Ramos (cell line): ENCODE measurements at regions not wholly inside any gene's neighbourhood (a gene's known extent, or its start where the extent isn't known, plus 50 kb on each side); places are given as distances from the start of the nearest gene placed in this dataset.
"Not testable (repeated sequence)": the region's sequence is repeated elsewhere in the genome, so short reads cannot be mapped to it uniquely, and the experiment has no call there.

Experiments
- in situ Hi-C: fragments of 300-500 bp; cut with MboI; formaldehyde crosslinking; loops from one replicate; pipeline ENCODE4 v1.14.3; 2022; ENCODE audit warnings: low sequenced_read_pairs; ENCODE audit not compliant: unreplicated experiment

DNA sequence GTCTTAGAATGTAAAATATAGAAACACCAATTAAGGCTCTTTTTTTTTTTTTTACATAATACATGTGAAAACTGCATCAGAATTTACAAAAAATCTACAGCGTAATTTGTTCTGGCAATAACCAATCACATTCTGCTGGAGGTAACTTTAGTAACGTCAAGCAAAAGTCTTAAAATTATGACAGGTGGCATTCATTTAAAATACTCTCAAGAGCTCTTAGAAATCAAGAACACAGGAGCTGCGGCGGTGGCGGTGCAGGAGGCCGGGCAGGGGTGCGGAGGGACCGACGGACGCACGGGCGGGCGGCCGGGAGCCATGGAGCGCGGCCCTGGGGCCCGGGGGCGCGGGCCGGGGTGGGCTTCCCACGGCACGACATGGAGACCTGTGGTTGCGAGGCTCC lies 202.4 kb downstream of the USP22 start:
- in situ Hi-C loops: loop anchor here (25.0 kb wide), 1 partner anchor 103 kb away; no protein-coding TSS in a partner anchor

DNA sequence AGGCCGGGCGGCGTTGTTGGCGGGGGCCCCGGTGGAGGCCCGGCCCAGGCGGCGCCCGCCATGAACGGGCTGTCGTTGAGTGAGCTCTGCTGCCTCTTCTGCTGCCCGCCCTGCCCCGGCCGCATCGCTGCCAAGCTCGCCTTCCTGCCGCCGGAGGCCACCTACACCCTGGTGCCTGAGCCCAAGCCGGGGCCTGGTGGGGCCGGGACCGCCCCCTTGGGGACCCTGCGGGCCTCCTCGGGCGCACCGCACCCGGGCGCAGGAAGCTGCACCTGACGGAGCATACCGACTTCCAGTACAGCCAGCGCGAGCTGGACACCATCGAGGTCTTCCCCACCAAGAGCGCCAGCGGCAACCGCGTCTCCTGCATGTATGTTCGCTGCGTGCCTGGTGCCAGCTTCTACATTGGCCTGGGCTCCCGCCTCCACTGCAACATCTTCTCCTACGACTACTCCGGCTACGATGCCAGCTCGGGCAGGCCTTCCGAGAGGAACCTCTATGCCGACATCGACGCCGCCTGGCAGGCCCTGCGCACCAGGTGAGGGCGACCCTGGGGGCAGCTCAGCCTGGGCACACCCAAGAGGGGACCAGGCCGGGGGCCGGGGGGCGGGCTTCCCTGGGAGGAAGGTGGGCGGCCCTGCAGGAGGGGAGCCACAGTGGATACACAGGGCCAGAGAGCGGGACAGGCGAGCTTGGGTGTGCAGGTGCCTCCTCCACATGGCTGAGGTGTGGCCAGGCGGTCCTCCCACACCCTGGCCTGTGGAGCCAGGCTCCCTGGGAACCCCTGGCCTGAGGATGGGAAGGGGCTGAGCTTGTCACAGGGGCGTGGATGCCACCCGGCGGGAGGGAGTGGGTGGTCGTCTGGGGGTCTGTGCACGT lies 201.6 kb downstream of the USP22 start:
- in situ Hi-C loops: loop anchor here (25.0 kb wide), 1 partner anchor 104 kb away; no protein-coding TSS in a partner anchor

DNA sequence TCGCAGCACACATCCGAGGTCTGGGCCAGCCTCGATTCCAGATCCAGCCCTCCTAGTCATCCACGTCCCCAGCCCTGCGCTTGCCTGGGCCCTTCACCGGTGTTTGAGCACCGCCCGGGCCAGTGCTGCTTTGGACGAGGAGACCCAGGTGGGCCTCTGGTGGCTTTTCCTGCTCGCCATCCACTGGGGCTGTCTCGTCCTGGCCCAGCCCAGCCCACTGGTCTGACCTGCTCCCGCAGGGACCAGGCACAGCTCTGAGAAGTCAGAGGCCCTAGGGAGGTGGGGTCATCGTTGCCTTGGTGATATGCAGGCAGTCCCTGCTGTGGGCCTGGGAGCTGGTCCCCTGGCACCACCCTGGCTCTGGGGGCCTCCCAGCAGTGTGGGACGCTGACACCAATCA lies 200.8 kb downstream of the USP22 start:
- in situ Hi-C loops: loop anchor here (25.0 kb wide), 1 partner anchor 105 kb away; no protein-coding TSS in a partner anchor

DNA sequence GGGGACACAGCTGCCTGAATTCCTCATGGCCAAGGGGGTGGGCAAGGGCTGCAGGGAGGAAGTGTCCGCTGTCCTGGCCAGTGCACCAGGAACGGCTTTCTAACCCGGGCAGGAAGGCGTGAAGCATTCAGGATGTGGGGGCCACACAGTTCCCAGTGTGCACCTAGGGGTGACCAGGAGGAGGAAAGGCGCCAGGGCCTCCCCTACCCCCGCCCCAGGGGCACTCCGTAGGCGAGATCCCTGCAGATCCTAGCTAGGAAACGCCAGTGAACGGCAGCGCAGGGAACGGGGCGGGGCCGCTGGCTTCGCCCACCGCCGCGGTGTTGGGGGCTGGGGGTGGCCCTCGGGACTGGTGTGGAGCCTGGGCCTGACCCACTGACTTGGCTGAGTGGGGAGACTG lies 199.6 kb downstream of the USP22 start:
- in situ Hi-C loops: loop anchor here (25.0 kb wide), 1 partner anchor 106 kb away; no protein-coding TSS in a partner anchor

DNA sequence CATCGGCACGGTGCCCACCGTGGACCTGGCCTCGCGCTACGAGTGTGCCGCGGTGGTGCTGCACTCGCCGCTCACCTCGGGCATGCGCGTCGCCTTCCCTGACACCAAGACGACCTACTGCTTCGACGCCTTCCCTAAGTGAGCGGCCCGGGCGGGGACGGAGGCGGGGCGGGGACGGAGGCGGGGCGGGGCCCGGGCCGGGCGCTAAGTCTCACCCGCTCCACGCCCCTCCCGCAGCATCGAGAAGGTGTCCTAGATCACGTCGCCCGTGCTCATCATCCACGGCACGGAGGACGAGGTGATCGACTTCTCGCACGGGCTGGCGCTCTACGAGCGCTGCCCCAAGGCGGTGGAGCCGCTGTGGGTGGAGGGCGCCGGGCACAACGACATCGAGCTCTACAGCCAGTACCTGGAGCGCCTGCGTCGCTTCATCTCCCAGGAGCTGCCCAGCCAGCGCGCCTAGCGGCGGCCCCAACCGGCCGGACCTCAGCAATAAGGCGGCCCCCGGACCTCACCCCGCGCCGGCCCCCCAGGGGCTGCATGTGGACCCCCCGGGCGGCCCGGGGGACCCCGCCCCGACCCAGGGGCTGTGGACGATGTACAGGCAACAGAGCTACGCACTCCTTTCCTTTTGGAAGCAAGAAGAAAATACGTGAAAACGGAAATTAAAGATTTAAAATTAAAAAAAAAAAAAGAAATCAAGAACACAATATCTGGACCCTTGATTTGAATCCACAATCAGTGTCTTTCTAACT lies 198.8 kb downstream of the USP22 start:
- in situ Hi-C loops: loop anchor here (25.0 kb wide), 1 partner anchor 107 kb away; no protein-coding TSS in a partner anchor

DNA sequence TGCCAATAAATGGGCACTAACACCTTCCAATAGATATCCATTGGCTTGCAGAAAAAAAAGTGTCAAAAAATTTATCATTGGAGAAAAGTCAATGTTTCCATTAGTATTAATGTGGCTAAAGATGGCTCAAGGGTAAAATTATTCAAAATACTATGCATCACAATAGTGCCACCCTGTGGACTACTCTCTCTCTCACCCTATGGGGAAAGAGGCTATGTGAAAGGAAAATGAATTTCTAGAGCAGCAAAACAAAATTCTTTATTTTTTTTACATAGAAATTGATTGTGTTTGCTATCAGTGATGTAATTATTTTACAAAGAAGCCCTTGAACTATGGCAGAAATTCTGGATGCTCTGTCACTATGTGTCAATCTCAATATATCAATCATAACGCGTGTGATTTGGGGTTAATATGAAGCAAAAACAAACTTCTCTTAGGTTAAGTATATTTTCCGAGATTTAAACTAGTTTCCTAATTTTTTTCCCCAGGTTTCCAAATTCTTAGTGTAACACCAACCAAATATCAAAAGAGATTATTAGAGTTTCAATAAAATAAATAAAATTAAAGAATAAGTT lies 193.9 kb downstream of the USP22 start:
- in situ Hi-C loops: loop anchor here (25.0 kb wide), 1 partner anchor 112 kb away; no protein-coding TSS in a partner anchor

DNA sequence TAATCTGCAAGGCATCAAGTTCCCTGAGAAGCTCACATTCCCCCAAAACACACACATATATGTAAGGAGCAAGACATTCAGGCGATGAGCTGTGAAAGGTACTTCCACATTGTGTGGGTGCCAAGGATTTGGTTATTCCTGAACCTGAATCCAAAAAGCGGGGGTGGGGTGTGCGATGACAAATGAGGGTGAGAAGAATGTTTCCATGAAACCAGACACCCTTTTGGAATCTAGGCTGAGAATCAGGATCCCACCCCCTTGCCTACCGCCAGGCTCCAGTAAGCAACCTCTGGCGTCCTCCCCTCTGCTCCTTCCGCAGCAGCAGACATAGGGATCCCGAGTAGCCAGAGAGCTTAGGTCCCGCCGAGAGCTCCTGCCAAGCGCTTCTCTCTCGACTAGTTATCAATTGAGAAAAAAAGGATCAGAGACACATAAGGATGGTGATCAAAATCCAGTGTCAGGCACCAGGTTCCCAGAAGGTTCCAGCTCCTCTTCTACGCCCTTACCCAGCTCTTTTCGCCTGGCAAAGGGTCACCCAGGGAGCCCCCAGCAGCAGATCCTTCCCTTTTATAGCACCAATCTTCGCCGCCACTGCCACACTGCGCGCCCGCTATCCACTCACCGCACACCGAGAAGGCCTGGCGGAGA lies 191.1 kb downstream of the USP22 start:
- in situ Hi-C loops: not testable (repeated sequence)

DNA sequence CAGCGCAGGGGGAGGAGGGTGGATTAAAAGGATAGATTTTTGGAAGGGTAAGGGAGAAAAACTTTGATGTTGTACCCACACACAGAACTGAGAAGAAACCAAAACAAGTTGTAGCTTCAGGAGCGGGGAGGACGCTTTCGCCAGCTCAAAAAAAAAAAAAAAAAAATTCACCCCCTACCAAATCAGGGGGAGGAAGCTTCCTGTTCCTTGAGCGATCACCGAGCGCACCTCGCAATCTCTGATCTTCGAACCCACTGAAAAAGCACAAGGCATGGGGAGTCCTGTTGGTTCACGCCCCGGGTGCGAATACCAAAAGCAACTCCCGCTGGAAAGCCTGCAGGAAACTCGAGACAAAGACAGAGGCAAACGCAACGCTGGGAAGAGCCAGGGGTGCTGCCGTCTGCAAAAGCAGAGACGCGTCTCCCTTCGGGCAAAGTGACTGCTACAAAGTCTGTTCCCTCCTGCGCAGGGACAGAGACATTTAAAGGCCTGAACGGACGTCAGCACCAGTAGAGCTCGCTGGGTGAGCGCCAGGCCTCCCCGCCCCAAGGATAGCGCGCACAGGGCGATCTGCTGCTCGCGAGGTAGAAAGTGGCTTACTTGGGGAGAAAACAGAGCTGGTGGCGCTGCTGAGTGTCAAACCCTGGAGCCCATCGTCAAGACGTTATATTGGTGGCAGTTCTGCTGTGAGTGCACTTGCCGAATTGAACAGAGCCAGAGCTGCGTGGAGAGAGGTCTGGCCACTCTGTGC lies 190.4 kb downstream of the USP22 start:
- in situ Hi-C loops: no loop called here

DNA sequence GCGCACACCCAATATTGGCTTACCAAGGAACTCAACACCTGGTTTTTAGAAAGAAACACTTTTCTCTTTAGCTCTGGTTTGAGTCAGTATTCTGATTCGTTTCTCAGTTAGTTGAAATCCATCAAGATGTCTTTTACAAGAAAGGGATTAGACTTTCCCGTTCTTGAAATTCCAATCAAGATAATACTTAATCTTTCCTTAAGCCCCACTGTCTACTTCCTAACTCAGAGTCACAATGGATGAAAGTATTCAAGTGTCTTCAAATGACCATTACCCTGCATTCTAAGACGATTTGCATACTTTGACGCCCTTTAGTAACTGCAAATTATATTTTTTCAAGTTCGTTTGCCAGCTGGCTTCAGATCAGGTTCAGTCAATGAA lies 189.8 kb downstream of the USP22 start:
- in situ Hi-C loops: no loop called here

DNA sequence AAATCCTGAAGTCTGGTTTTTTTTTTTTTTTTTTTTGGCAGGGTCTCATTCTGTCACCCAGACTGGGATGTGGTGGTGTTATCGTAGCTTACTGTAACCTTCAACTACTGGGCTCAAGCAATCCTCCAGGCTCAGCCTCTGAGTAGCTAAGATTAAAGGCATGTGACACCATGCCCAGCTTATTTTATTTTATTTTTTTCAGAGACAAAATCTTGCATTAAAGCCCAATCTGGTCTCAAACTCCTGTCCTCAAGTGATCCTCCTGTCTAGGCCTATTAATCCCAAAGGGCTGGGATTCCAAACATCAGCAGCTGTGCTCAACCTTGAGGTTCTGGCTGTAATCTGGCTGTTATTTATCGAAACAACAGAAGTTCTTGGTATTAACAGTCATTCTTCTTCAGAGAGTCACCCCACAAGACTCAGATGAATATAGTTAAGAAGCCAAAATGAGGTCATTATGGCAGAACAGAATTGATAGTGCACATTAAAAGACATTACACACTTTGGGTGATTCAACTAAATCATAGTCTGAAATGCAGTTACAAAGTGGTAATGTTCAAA lies 186.8 kb downstream of the USP22 start:
- in situ Hi-C loops: not testable (repeated sequence)

DNA sequence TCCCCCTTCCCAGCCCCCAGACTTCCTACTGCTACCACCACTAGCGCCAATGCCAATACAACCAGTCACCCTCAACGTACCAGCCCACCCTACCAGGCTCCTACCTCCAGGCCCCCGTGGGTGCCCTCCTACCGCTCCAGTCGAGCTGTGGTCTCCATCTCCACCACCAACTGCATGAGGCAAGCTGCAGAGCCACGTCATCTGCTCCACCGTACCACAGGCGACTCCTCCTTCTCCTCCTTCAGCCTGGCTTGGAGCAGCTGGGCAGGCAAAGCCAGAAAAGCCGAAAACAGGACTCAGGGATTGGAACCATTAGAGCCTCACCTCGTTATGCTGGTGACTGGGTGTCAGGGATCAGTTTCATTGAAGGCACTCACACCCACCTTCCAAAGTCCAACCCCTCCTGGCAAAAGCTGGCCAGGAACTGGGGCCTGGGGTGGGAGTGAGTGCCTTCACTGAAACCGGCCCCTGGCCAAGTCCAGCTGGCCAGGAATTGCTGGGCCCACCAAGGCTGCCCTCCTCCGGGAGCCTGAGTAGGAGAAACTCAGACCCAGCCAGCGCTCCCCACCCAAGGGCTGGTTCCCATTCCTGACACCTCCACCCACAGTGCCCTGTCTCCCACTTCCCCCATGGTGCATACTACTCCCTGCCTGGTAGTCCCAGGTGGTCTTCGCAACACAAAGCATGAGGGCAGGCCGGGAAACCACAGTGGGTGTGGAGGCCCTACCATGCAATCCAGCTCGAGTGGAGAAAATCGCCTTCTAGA lies 176.2 kb downstream of the USP22 start:
- in situ Hi-C loops: not testable (repeated sequence)

DNA sequence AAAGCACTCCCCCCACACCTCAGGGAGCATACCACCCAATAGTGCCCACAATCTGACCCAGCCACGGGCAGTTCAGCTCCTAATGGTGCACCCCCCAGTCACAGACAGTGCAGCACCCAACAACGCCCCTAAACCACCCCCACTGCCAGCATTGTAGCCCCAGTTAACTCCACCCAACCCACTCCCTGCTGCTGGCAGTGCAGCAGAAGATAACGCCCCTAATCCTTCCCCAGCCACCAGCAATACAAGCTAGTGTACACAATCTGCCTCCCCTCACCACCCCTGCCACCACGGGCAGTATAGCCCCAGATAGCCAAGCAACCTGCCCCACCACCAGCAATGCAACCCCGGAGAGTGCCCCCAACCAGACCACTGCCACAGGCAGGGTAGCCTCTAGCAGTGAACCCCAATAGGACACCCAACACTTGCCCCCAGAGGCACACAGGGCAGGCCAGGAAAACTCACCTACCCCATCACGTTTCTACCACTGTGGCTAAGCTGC lies 175.3 kb downstream of the USP22 start:
- in situ Hi-C loops: not testable (repeated sequence)

DNA sequence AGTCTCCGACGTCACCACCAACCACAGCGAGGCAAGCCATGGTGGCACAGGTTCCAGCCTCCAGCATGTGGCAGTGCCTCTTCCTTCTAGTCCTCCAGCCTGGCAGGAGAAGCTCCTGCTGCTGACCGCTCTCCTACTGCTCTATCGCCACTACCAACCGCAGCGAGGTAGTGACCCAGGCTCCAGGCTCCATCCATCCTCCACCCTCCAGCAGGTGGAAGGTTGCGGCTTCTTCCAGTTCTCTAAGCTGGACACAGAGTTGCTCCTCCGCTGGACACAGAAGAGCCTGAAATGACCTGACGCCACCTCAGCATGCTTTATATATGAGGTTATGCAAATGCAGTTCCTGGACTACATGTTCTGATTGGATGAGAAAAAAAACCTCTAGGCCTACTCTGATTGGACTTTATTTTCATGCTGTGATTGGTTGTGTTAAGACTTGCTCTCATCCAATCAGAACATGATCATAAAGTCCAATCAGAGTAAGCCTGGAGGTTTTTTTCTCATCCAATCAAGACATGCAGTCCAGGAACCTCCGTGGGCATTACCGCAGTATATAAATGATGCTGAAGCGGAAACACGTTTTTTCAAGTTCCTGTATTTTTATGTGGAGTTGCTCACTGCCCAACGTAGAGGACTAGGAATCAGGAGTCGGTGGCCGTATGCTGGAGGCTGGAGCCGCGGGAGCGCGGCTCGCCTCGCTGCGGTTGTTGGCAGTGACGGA lies 174.7 kb downstream of the USP22 start:
- in situ Hi-C loops: not testable (repeated sequence)

DNA sequence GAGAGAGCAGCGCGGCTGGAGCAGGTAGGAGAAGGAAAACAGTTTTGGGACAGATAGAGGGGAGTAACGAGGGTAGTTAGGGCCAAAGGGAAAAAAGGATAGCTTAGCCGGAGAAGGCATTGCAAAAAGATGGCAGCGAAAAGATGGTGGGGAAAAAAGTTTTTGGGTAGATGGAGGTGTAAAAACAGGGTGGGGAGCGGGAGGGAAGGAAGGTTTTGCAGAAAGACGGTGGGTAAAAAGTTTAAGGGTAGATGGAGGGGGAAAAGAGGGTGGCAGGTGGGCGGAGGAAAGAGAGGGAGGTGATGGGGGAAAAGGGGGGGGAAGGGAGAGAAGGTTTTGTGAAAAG lies 174.2 kb downstream of the USP22 start:
- in situ Hi-C loops: not testable (repeated sequence)

DNA sequence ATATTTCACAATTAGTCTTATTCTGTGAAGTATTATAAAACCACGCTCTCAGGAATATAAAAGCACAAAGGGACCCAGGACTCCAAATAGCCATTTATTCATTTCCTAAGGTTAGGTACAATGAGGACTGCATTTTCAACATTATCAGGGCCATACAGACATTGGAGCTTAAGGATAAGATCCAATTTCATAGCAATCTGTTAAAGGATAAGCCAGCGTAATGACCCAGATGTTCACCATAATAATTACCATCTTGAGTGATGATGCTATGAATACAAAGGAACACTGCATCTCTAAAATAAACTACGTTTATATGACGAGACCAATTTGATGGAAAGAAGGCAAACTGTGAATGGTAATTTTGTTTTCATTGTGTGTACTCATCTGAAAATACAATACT lies 169.6 kb downstream of the USP22 start:
- in situ Hi-C loops: loop anchor here (10.0 kb wide), 1 partner anchor 58 kb away; no protein-coding TSS in a partner anchor

DNA sequence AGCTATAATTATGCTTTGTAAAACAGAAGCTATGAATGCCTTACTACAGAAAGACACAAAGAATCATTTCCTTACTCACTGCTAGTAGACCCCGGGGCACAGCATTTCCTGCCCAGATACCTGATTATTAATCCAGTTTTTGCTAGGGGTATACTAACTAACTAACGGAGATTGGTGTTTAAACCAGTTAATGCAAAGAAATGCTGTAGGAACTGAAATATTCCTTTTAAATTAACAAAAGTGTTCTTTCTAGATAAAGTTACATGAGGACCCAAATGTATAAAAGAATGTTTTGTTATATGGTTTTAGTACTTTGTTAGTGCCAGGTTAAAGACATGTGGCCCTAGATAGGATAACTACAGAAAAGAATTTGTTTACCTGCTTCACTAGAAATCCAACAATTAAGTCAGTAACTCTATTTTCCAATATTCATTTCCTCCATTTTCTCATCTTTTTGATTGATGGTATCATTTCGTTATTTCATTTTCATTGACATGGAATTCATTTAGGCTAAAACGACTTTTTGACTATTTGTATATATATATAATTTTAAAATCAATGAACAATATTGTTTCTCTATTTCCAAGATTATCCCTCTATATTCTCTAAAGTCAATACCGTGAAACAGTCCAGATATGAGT lies 169.0 kb downstream of the USP22 start:
- in situ Hi-C loops: loop anchor here (10.0 kb wide), 1 partner anchor 59 kb away; no protein-coding TSS in a partner anchor

DNA sequence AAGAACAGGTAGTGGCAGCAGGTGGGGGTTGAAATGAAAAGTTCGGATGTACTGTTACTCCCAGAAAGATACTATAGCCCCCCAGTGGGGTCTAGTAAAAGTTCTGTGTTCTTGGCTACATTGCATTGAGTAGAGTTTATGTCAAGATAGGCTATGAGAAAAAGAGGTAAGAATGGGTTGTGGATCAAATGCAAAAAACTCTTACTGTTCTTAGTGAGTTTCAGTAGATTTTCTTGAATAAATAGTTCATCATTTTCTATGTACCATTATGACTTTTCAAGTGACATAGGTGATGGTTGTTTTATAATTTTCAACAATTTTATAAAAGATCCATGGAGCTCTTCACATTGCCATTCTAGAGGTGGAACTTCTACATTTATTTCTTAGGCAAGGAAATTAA lies 165.4 kb downstream of the USP22 start:
- in situ Hi-C loops: loop anchor here (10.0 kb wide), 1 partner anchor 63 kb away; no protein-coding TSS in a partner anchor
